ENCODE measurements at regions not wholly inside any gene's neighbourhood (a gene's known extent, or its start where the extent isn't known, plus 50 kb on each side); places are given as distances from the start of the nearest gene placed in this dataset.

GRCh38 chr22:35195226-35195625 is 62.1 kb upstream of the HMGXB4 start:
- H3K4me2 ChIP-seq (ENCODE audit: extremely low read depth, insufficient read depth, low read length): no peak overlapping the region
- H3K9me3 ChIP-seq (ENCODE audit: control insufficient read depth, insufficient read depth, low read depth, low read length): no peaks in the 10 kb centered on the region
- no peaks in the 10 kb centered on the region for H3K36me3 ChIP-seq (ENCODE audit: control insufficient read depth, insufficient read depth, low read length)
- no peak for TF ChIP-seq CTCF (conservative IDR thresholded peaks at IDR 0.05 in 1 of 2, IDR thresholded peaks at IDR 0.05 in 1 of 2; ENCODE audit: low read depth in 1 of 2, low read length in 2 of 2)
- no peak for TF ChIP-seq EZH2 (IDR thresholded peaks at IDR 0.05; ENCODE audit: low read length, missing control alignments)
- H3K27ac ChIP-seq (ENCODE audit: insufficient read depth, low read length): no peak overlapping the region
- H3K79me2 ChIP-seq (ENCODE audit: control insufficient read depth, insufficient read depth, low read length): no peaks in the 10 kb centered on the region
- H4K20me1 ChIP-seq (ENCODE audit: control insufficient read depth, extremely low read depth, insufficient read depth, low read length): no peaks in the 10 kb centered on the region
- H2AFZ ChIP-seq (ENCODE audit: low read length): no peak overlapping the region
- no peak overlapping the region for H3K4me3 ChIP-seq (replicated peaks in 1 of 4; ENCODE audit: control extremely low read depth in 1 of 4, insufficient read depth in 1 of 4, low read depth in 3 of 4, low read length in 4 of 4)
- no peak for DNase-seq (ENCODE audit: low read depth in 2 of 2)
- H3K9ac ChIP-seq (ENCODE audit: insufficient read depth, low read length): no peak overlapping the region
- peaks cover 2% of the 10 kb centered on the region for H3K27me3 ChIP-seq (ENCODE audit: control insufficient read depth, insufficient read depth, low read length)
- H3K4me1 ChIP-seq (ENCODE audit: control insufficient read depth, extremely low read depth, insufficient read depth, low read length): no peaks in the 10 kb centered on the region

DNA sequence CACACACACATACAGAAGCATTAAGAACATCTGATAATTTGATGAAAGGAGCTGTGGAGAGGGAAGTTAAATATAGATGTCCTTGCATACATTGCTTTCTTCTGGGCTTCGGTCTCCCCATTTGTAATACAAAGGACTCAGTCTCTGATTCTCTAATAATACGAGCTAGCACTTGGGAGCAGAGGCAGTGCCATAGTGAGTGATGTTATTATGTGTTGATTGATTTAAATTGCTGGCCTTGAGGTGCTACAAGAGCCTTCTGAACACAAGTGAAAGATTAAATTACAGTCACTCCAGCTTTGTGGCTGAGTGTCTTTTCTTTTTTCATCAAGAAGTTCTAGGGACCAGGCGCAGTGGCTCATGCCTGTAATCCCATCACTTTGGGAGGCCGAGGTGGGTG is 61.5 kb upstream of the HMGXB4 start:
- Histone ChIP-seq H4K20me1 (ENCODE audit: control insufficient read depth, extremely low read depth, insufficient read depth, low read length) (no peaks in the 10 kb centered on the region), H3K4me2 (ENCODE audit: extremely low read depth, insufficient read depth, low read length) (no peak overlapping the region), H3K4me3 (replicated peaks in 1 of 4; ENCODE audit: control extremely low read depth in 1 of 4, insufficient read depth in 1 of 4, low read depth in 3 of 4, low read length in 4 of 4) (no peak overlapping the region), H2AFZ (ENCODE audit: low read length) (no peak overlapping the region), H3K79me2 (ENCODE audit: control insufficient read depth, insufficient read depth, low read length) (no peaks in the 10 kb centered on the region), H3K9ac (ENCODE audit: insufficient read depth, low read length) (no peak overlapping the region), H3K9me3 (ENCODE audit: control insufficient read depth, insufficient read depth, low read depth, low read length) (no peaks in the 10 kb centered on the region), H3K4me1 (ENCODE audit: control insufficient read depth, extremely low read depth, insufficient read depth, low read length) (no peaks in the 10 kb centered on the region), H3K27ac (ENCODE audit: insufficient read depth, low read length) (no peak overlapping the region), H3K27me3 (ENCODE audit: control insufficient read depth, insufficient read depth, low read length) (peaks cover 2% of the 10 kb centered on the region), H3K36me3 (ENCODE audit: control insufficient read depth, insufficient read depth, low read length) (no peaks in the 10 kb centered on the region)
- DNase-seq (ENCODE audit: low read depth in 2 of 2): no peak
- TF ChIP-seq EZH2 (IDR thresholded peaks at IDR 0.05; ENCODE audit: low read length, missing control alignments) (no peak), CTCF (conservative IDR thresholded peaks at IDR 0.05 in 1 of 2, IDR thresholded peaks at IDR 0.05 in 1 of 2; ENCODE audit: low read depth in 1 of 2, low read length in 2 of 2) (no peak)

DNA sequence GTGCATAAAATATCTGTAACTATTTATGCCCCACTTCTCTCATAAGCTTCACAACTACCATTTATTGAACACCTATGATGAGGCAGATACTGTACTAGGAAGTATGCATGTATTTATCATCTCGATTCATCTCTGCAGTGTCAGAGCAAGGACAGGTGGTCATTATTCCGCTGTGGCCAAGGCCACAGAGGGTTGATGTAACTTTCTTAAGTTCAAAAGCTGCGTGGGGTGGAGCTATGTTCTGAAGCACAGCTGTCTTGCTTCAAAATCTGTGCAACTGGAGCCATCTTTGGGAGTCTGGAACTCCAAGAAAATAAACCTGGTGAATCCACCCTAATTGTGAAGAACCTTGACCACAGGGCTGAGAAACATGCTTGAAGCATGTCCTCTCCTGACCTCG is 60.2 kb upstream of the HMGXB4 start:
- no peak overlapping the region for H2AFZ ChIP-seq (ENCODE audit: low read length)
- H3K36me3 ChIP-seq (ENCODE audit: control insufficient read depth, insufficient read depth, low read length): no peaks in the 10 kb centered on the region
- DNase-seq (ENCODE audit: low read depth in 2 of 2): no peak

More for the DNA sequence above, 60.2 kb upstream of the HMGXB4 start:
- H3K27me3 ChIP-seq (ENCODE audit: control insufficient read depth, insufficient read depth, low read length): peaks cover 2% of the 10 kb centered on the region
- H3K27ac ChIP-seq (ENCODE audit: insufficient read depth, low read length): no peak overlapping the region
- no peak overlapping the region for H3K4me2 ChIP-seq (ENCODE audit: extremely low read depth, insufficient read depth, low read length)
- no peak overlapping the region for H3K4me3 ChIP-seq (replicated peaks in 1 of 4; ENCODE audit: control extremely low read depth in 1 of 4, insufficient read depth in 1 of 4, low read depth in 3 of 4, low read length in 4 of 4)
- TF ChIP-seq CTCF (conservative IDR thresholded peaks at IDR 0.05 in 1 of 2, IDR thresholded peaks at IDR 0.05 in 1 of 2; ENCODE audit: low read depth in 1 of 2, low read length in 2 of 2) (no peak), EZH2 (IDR thresholded peaks at IDR 0.05; ENCODE audit: low read length, missing control alignments) (no peak)
- no peaks in the 10 kb centered on the region for H3K9me3 ChIP-seq (ENCODE audit: control insufficient read depth, insufficient read depth, low read depth, low read length)
- no peaks in the 10 kb centered on the region for H3K4me1 ChIP-seq (ENCODE audit: control insufficient read depth, extremely low read depth, insufficient read depth, low read length)
- no peaks in the 10 kb centered on the region for H4K20me1 ChIP-seq (ENCODE audit: control insufficient read depth, extremely low read depth, insufficient read depth, low read length)
- no peak overlapping the region for H3K9ac ChIP-seq (ENCODE audit: insufficient read depth, low read length)
- H3K79me2 ChIP-seq (ENCODE audit: control insufficient read depth, insufficient read depth, low read length): no peaks in the 10 kb centered on the region

Data from fibroblast of lung (primary cell).